ENCODE measurements at regions not wholly inside any gene's neighbourhood (a gene's known extent, or its start where the extent isn't known, plus 50 kb on each side); places are given as distances from the start of the nearest gene placed in this dataset.

DNA sequence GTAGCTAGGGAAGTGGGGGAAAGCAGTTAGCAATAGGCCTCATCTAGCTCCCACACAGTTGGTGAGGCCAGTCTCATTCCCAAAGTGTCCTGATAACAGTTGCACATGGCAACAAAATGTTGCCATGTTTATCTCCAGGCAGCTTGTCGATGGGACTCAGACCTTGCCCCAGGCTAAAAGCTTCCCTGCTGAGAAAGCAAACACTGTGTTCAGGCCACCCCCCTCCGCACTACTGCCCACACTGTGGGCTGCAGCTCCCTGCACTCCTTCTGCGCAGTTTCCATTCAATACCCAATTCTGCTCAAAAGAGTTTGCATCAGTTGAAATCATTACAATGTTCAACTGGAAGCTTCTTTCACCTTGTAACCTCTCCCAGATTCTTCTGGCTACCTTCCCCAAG, 287.8 kb upstream of the GK2 start:
- Mint-ChIP-seq H3K27me3 (ENCODE audit: insufficient read depth) (no peaks in the 10 kb centered on the region; the same call in 1 of the 2 replicates), H3K4me3 (no peak overlapping the region), H3K9me3 (no peaks in the 10 kb centered on the region; the same call in 1 of the 2 replicates), H3K27ac (no peak overlapping the region), H3K4me1 (ENCODE audit: low read depth) (no peaks in the 10 kb centered on the region), H3K36me3 (ENCODE audit: low read depth) (no peaks in the 10 kb centered on the region)
- TF ChIP-seq CTCF (IDR thresholded peaks at IDR 0.05): no peak
- DNase-seq: no peak

DNA sequence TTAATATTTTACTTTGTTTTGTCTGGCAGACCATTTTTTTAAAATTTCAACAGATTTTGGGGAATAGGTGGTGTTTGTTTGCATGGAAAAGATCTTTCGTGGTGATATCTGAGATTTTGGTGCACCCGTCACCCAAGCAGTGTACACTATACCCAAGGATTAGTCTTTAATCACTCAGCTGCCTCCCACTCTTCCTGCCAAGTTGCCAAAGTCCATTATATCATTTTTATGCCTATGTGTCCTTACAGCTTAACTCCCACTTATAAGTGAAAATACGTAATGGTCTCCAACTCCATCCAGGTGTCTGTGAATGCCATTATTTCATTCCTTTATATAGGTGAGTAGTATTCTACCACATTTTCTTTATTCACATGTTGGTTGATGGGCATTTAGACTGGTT, 281.7 kb upstream of the GK2 start:
- DNase-seq: no peak
- no peaks in the 10 kb centered on the region for H3K4me1 Mint-ChIP-seq (ENCODE audit: low read depth)
- TF ChIP-seq CTCF (IDR thresholded peaks at IDR 0.05): no peak
- H3K36me3 Mint-ChIP-seq (ENCODE audit: low read depth): no peaks in the 10 kb centered on the region
- H3K4me3 Mint-ChIP-seq: no peak overlapping the region
- H3K9me3 Mint-ChIP-seq: no peaks in the 10 kb centered on the region
- no peak overlapping the region for H3K27ac Mint-ChIP-seq
- peaks cover 3% of the 10 kb centered on the region; the same call in 1 of the 2 replicates for H3K27me3 Mint-ChIP-seq (ENCODE audit: insufficient read depth)

DNA sequence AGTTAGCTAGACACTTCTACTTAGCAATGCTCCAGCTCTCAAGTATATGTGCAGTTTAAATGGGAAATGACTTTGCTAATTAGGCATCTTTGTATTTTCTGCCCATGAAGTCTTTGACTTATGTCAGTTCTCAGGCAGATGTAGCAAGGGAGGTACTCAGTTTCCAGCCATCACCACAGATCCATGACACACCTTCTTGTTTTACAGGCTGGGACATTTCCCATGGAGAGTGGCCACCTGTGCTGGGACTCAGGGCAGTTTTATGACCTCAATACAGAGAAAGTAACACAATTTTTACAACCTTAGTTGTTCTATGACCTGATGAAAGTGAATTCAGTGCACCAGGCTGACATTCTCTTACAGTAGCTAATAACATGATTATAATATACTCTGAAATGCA, 280.7 kb upstream of the GK2 start:
- no peaks in the 10 kb centered on the region for H3K36me3 Mint-ChIP-seq (ENCODE audit: low read depth)
- DNase-seq: no peak
- no peak for TF ChIP-seq CTCF (IDR thresholded peaks at IDR 0.05)
- no peak overlapping the region for H3K4me3 Mint-ChIP-seq
- no peak overlapping the region for H3K27ac Mint-ChIP-seq
- H3K4me1 Mint-ChIP-seq (ENCODE audit: low read depth): no peaks in the 10 kb centered on the region
- H3K27me3 Mint-ChIP-seq (ENCODE audit: insufficient read depth): peaks cover 3% of the 10 kb centered on the region; the same call in 1 of the 2 replicates
- H3K9me3 Mint-ChIP-seq: no peaks in the 10 kb centered on the region

- Mint-ChIP-seq H3K27me3 (ENCODE audit: insufficient read depth) (peaks cover 3% of the 10 kb centered on the region; the same call in 1 of the 2 replicates), H3K27ac (no peak overlapping the region), H3K4me3 (no peak overlapping the region), H3K9me3 (no peaks in the 10 kb centered on the region), H3K36me3 (ENCODE audit: low read depth) (no peaks in the 10 kb centered on the region), H3K4me1 (ENCODE audit: low read depth) (no peaks in the 10 kb centered on the region)
- no peak for DNase-seq
- no peak for TF ChIP-seq CTCF (IDR thresholded peaks at IDR 0.05)
Observed at GRCh38 chr4:79687006-79687405, 279.0 kb upstream of the GK2 start.

DNA sequence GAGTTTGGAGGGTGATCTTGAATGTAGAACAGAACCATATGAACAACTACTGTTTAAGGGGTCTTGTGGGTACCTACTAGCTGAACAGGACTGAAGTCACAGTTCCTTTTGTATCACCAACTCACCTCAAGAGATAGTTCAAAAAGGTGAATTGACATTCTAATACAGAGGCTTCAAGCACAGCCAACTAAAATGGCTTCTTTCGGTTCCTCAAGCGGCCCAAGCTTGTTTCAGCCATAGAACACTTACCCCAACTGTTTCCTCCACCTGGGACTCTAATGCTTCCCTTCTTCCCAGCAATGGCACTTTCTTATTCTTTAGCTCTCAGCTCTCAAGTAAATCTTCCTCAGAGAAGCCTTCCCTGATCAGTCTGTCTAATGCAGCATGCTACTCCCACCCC, 277.5 kb upstream of the GK2 start:
- no peaks in the 10 kb centered on the region for H3K9me3 Mint-ChIP-seq
- no peaks in the 10 kb centered on the region for H3K4me1 Mint-ChIP-seq (ENCODE audit: low read depth)
- no peak overlapping the region for H3K27ac Mint-ChIP-seq
- H3K4me3 Mint-ChIP-seq: no peak overlapping the region
- no peak for TF ChIP-seq CTCF (IDR thresholded peaks at IDR 0.05)
- no peak for DNase-seq
- H3K36me3 Mint-ChIP-seq (ENCODE audit: low read depth): no peaks in the 10 kb centered on the region
- H3K27me3 Mint-ChIP-seq (ENCODE audit: insufficient read depth): peaks cover 3% of the 10 kb centered on the region; the same call in 1 of the 2 replicates

GRCh38 chr4:79684516-79684915, 276.5 kb upstream of the GK2 start:
- no peaks in the 10 kb centered on the region for H3K4me1 Mint-ChIP-seq (ENCODE audit: low read depth)
- H3K4me3 Mint-ChIP-seq: no peak overlapping the region
- no peaks in the 10 kb centered on the region for H3K9me3 Mint-ChIP-seq
- no peak for TF ChIP-seq CTCF (IDR thresholded peaks at IDR 0.05)
- no peaks in the 10 kb centered on the region for H3K36me3 Mint-ChIP-seq (ENCODE audit: low read depth)
- no peak overlapping the region for H3K27ac Mint-ChIP-seq
- no peak for DNase-seq
- H3K27me3 Mint-ChIP-seq (ENCODE audit: insufficient read depth): peaks cover 3% of the 10 kb centered on the region; the same call in 1 of the 2 replicates
